ENCODE measurements at regions not wholly inside any gene's neighbourhood (a gene's known extent, or its start where the extent isn't known, plus 50 kb on each side); places are given as distances from the start of the nearest gene placed in this dataset.

DNA sequence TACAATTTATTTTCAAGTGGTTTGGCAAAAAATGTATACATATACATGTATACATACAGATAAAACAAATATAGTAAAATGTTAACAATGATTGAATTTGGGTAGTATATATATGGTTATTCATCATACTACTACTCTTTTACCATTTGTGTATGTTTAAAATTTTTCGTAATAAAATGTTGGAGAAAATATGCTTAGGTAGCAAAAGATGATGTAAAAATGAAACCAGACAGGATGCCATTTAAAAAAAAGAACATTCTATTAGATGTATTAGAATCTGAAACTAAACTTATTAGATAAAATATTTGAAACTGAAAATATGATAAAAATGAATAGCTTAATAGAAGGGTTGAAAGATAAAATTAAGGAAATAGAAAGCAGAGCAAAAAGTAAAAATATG is 144.9 kb upstream of the FER start:
- TF ChIP-seq POLR2A (IDR thresholded peaks at IDR 0.05), result no peak
- TF ChIP-seq, protein P1, sequence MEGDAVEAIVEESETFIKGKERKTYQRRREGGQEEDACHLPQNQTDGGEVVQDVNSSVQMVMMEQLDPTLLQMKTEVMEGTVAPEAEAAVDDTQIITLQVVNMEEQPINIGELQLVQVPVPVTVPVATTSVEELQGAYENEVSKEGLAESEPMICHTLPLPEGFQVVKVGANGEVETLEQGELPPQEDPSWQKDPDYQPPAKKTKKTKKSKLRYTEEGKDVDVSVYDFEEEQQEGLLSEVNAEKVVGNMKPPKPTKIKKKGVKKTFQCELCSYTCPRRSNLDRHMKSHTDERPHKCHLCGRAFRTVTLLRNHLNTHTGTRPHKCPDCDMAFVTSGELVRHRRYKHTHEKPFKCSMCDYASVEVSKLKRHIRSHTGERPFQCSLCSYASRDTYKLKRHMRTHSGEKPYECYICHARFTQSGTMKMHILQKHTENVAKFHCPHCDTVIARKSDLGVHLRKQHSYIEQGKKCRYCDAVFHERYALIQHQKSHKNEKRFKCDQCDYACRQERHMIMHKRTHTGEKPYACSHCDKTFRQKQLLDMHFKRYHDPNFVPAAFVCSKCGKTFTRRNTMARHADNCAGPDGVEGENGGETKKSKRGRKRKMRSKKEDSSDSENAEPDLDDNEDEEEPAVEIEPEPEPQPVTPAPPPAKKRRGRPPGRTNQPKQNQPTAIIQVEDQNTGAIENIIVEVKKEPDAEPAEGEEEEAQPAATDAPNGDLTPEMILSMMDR (IDR thresholded peaks at IDR 0.05), result no peak
